Vagina (tissue), 2 donors: ENCODE measurements at regions not wholly inside any gene's neighbourhood (a gene's known extent, or its start where the extent isn't known, plus 50 kb on each side); places are given as distances from the start of the nearest gene placed in this dataset.

Experiments used
- CTCF ChIP-seq, 3 experiments: fragments of 450-650 bp in 2 of 3; fragments of 200-600 bp in 1 of 3; sonication (generic) in 1 of 3; IDR thresholded peaks; one replicate each; pipeline ENCODE4 v1.5.1; 2017 to 2019; ENCODE audit warnings: antibody characterized with exemption in 3 of 3, mild to moderate bottlenecking in 2 of 3, moderate library complexity in 2 of 3
- POLR2A ChIP-seq, 2 donors: fragments of 450-650 bp; IDR thresholded peaks; one replicate each; pipeline ENCODE4 v1.6.1; 2017; ENCODE audit warnings: antibody characterized with exemption in 2 of 2, mild to moderate bottlenecking in 2 of 2, moderate library complexity in 2 of 2
- POLR2AphosphoS5 ChIP-seq, 2 donors: sonication (generic); formaldehyde crosslinking; IDR thresholded peaks; one replicate each; pipeline ENCODE4 v1.9.0; 2017; ENCODE audit warnings: antibody characterized with exemption in 2 of 2, mild to moderate bottlenecking in 2 of 2, low read depth in 1 of 2; ENCODE audit not compliant: insufficient read depth in 1 of 2

GRCh38 chr3:83823095-83823494 is 1135.7 kb upstream of the CADM2 start:
- TF ChIP-seq CTCF (IDR thresholded peaks at IDR 0.05) (no peak), POLR2AphosphoS5 (IDR thresholded peaks at IDR 0.05; ENCODE audit: insufficient read depth in 1 of 2, low read depth in 1 of 2) (no peak), POLR2A (IDR thresholded peaks at IDR 0.05) (no peak)
